Transverse colon (tissue), 3 donors: ENCODE measurements at regions not wholly inside any gene's neighbourhood (a gene's known extent, or its start where the extent isn't known, plus 50 kb on each side); places are given as distances from the start of the nearest gene placed in this dataset.

Experiments
- EP300 ChIP-seq: sonication (generic); formaldehyde crosslinking; IDR thresholded peaks from one replicate; pipeline ENCODE4 v1.6.1; 2017; ENCODE audit warnings: antibody characterized with exemption, low read depth
- POLR2A ChIP-seq: fragments of 450-650 bp; IDR thresholded peaks from one replicate; pipeline ENCODE4 v1.6.1; 2016; ENCODE audit warnings: antibody characterized with exemption, mild to moderate bottlenecking, moderate library complexity
- TF ChIP-seq, protein P1 (sequence below), 5 experiments: fragments of 200-600 bp in 3 of 5; fragments of 450-650 bp in 2 of 5; sonication (generic) in 3 of 5; IDR thresholded peaks; 1 replicate in 2 of 5; 2 replicates in 3 of 5; pipeline ENCODE4 v1.5.1; 2016 to 2017; ENCODE audit warnings: antibody characterized with exemption in 5 of 5, inconsistent platforms in 3 of 5, mild to moderate bottlenecking in 2 of 5, moderate library complexity in 1 of 5

- TF ChIP-seq, protein P1, sequence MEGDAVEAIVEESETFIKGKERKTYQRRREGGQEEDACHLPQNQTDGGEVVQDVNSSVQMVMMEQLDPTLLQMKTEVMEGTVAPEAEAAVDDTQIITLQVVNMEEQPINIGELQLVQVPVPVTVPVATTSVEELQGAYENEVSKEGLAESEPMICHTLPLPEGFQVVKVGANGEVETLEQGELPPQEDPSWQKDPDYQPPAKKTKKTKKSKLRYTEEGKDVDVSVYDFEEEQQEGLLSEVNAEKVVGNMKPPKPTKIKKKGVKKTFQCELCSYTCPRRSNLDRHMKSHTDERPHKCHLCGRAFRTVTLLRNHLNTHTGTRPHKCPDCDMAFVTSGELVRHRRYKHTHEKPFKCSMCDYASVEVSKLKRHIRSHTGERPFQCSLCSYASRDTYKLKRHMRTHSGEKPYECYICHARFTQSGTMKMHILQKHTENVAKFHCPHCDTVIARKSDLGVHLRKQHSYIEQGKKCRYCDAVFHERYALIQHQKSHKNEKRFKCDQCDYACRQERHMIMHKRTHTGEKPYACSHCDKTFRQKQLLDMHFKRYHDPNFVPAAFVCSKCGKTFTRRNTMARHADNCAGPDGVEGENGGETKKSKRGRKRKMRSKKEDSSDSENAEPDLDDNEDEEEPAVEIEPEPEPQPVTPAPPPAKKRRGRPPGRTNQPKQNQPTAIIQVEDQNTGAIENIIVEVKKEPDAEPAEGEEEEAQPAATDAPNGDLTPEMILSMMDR (IDR thresholded peaks at IDR 0.05): no peak
- TF ChIP-seq POLR2A (no peak), EP300 (no peak)
Measured at GRCh38 chr22:49158741-49159564, 668.7 kb downstream of the BRD1 start.
